ENCODE measurements at regions not wholly inside any gene's neighbourhood (a gene's known extent, or its start where the extent isn't known, plus 50 kb on each side); places are given as distances from the start of the nearest gene placed in this dataset.

DNA sequence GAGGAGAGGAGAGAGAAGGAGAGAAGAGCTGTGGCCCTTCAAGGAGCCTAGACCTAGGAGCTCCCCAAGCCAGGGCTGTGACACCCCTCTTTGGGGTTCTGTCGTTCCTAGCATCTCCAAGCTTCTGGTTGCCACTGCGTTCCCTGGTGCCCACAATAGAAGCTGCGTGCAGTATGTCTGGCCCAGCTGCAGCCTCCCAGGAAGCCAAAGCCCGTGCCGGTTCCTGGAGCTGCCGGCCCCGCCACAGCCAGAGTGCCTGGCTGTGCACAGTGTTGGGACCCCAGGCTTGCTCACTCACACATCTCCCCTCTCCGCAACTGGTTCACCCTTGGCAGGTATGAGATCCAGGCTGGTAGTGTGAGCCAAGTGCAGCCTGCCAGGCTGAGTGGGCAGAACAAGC is 367.7 kb upstream of the MC4R start:
- no peak overlapping the region for H3K27ac ChIP-seq
- intact Hi-C loops (cut with DNase I) = no loop called here
- 74 to 78% methylated on average over 4 to 7 of the region's 8 CpGs for WGBS, 2 donors
- H3K4me3 ChIP-seq = no peak overlapping the region
- no peak for TF ChIP-seq POLR2A (IDR thresholded peaks at IDR 0.05)
- TF ChIP-seq, protein P1, sequence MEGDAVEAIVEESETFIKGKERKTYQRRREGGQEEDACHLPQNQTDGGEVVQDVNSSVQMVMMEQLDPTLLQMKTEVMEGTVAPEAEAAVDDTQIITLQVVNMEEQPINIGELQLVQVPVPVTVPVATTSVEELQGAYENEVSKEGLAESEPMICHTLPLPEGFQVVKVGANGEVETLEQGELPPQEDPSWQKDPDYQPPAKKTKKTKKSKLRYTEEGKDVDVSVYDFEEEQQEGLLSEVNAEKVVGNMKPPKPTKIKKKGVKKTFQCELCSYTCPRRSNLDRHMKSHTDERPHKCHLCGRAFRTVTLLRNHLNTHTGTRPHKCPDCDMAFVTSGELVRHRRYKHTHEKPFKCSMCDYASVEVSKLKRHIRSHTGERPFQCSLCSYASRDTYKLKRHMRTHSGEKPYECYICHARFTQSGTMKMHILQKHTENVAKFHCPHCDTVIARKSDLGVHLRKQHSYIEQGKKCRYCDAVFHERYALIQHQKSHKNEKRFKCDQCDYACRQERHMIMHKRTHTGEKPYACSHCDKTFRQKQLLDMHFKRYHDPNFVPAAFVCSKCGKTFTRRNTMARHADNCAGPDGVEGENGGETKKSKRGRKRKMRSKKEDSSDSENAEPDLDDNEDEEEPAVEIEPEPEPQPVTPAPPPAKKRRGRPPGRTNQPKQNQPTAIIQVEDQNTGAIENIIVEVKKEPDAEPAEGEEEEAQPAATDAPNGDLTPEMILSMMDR (IDR thresholded peaks at IDR 0.05) = no peak
- no peaks in the 10 kb centered on the region for H3K4me1 ChIP-seq
- H3K27me3 ChIP-seq = no peaks in the 10 kb centered on the region
- H3K9me3 ChIP-seq = no peaks in the 10 kb centered on the region
- no peaks in the 10 kb centered on the region for H3K36me3 ChIP-seq (replicated peaks in 1 of 2; ENCODE audit: insufficient read depth in 1 of 2, low read depth in 2 of 2)
- ATAC-seq = no peak
- no peak for DNase-seq

GRCh38 chr18:60746491-60746890 is 373.9 kb upstream of the MC4R start:
- Histone ChIP-seq H3K27me3 (no peaks in the 10 kb centered on the region), H3K4me3 (no peak overlapping the region), H3K27ac (no peak overlapping the region), H3K4me1 (no peaks in the 10 kb centered on the region), H3K9me3 (no peaks in the 10 kb centered on the region), H3K36me3 (replicated peaks in 1 of 2; ENCODE audit: insufficient read depth in 1 of 2, low read depth in 2 of 2) (no peaks in the 10 kb centered on the region)
- TF ChIP-seq, protein P1 (IDR thresholded peaks at IDR 0.05) = no peak
- no peak for TF ChIP-seq POLR2A (IDR thresholded peaks at IDR 0.05)
- DNase-seq (no peak), ATAC-seq (no peak)
- intact Hi-C loops (cut with DNase I) = no loop called here

- H3K27me3 ChIP-seq = no peaks in the 10 kb centered on the region
- ATAC-seq (no peak), DNase-seq (no peak)
- intact Hi-C loops (cut with DNase I) = no loop called here
- no peaks in the 10 kb centered on the region for H3K4me1 ChIP-seq
- no peaks in the 10 kb centered on the region for H3K9me3 ChIP-seq
- H3K27ac ChIP-seq = no peak overlapping the region
- no peak overlapping the region for H3K4me3 ChIP-seq
- TF ChIP-seq, protein P1 (IDR thresholded peaks at IDR 0.05) = no peak
- no peaks in the 10 kb centered on the region for H3K36me3 ChIP-seq (replicated peaks in 1 of 2; ENCODE audit: insufficient read depth in 1 of 2, low read depth in 2 of 2)
Measured at GRCh38 chr18:60746919-60747318, 374.3 kb upstream of the MC4R start.

GRCh38 chr18:60753753-60754152 is 381.2 kb upstream of the MC4R start:
- intact Hi-C loops (cut with DNase I) = no loop called here
- H3K4me3 ChIP-seq = no peak overlapping the region
- no peak for ATAC-seq
- no peaks in the 10 kb centered on the region for H3K4me1 ChIP-seq
- no peak for TF ChIP-seq POLR2A (IDR thresholded peaks at IDR 0.05)
- TF ChIP-seq, protein P1 (IDR thresholded peaks at IDR 0.05) = no peak
- WGBS, 2 donors = 38 to 41% methylated on average over 3 of the region's 3 CpGs
- no peak overlapping the region for H3K27ac ChIP-seq
- DNase-seq = no peak
- no peaks in the 10 kb centered on the region for H3K9me3 ChIP-seq
- H3K27me3 ChIP-seq = no peaks in the 10 kb centered on the region
- H3K36me3 ChIP-seq (replicated peaks in 1 of 2; ENCODE audit: insufficient read depth in 1 of 2, low read depth in 2 of 2) = no peaks in the 10 kb centered on the region

DNA sequence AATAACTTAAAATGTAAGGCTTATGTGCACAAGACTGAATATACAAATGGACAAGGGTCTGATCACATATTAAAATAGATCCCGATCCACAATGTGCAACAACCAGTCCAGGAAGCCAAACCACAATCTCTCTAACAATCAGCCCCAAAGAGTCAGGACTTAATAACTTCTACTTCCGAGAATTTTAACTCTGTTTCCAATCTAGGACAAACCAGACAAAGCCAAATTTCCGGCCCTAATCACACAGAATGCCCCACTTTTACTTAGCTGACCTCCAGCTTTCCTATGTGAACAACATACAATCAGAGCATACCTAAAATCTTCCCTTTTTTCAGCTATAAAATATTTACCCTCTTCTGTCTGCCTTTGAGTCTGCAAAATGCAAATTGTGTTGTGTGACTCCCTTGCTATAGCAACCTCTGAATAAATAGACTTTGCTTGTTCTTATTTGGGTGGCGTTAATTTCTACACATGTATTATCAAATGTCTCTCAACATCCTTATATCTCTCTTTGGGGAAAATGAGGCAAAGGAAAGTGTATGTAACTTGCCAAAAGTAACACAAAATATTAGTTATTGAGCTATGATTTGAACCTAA is 381.9 kb upstream of the MC4R start:
- DNase-seq = no peak
- H3K27me3 ChIP-seq = no peaks in the 10 kb centered on the region
- ATAC-seq = no peak
- TF ChIP-seq, protein P1 (IDR thresholded peaks at IDR 0.05) = no peak
- no peak for TF ChIP-seq POLR2A (IDR thresholded peaks at IDR 0.05)
- intact Hi-C loops (cut with DNase I) = no loop called here
- H3K27ac ChIP-seq = no peak overlapping the region
- no peaks in the 10 kb centered on the region for H3K4me1 ChIP-seq
- no peak overlapping the region for H3K4me3 ChIP-seq
- 36 to 50% methylated on average over 4 of the region's 4 CpGs for WGBS, 2 donors
- no peaks in the 10 kb centered on the region for H3K36me3 ChIP-seq (replicated peaks in 1 of 2; ENCODE audit: insufficient read depth in 1 of 2, low read depth in 2 of 2)
- H3K9me3 ChIP-seq = no peaks in the 10 kb centered on the region

All from body of pancreas (tissue), 4 donors.